MV-4-11 (cell line): ENCODE measurements at regions not wholly inside any gene's neighbourhood (a gene's known extent, or its start where the extent isn't known, plus 50 kb on each side); places are given as distances from the start of the nearest gene placed in this dataset.

ENCODE experiments used
- DNase-seq: peaks from one replicate; lab custom pipeline; 2025; lab: John Stamatoyannopoulos, UW

GRCh38 chr12:114741940-114742339, 58.0 kb upstream of the TBX3 start:
- no peak for DNase-seq

DNA sequence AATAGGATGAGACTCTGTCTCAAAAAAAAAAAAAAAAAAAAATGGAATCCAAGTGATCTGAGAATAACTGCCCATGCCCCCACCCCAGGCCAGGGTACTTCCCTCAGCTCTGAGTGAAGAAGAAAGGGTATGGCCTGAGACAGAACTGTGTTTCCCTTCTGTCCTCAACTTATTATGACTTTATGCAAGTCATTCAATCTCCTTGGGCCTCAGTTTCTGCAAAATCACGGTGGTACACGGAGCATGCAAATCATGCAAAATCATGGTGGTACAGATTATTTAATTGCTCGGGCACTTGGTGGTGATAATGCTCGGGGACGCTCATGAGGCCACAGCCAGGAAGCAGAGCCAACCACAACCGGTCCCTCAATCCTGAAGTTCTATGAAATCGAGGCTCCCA, 56.5 kb upstream of the TBX3 start:
- no peak for DNase-seq

GRCh38 chr12:114738460-114739184, 54.6 kb upstream of the TBX3 start:
- no peak for DNase-seq

GRCh38 chr12:114735680-114736374, 51.9 kb upstream of the TBX3 start:
- DNase-seq, result no peak

DNA sequence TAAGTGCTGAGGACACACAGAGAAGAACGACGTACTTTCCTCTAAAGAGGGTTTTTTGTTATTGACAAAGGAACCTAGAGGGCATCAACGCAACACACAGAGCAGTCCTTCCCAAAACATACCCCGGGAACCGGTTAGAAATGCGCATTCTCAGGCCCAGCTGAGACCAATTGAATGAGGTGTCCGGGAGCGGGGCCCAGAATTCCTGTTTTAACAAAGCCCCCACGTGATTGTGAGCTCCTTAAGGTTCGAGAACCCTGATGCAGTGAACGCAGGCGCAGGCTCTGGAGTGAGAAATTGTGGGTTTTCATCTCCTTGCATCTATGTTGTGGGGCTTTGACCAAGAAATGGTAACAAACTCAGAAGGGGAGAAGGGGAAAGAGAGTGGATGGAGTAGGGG, 51.0 kb upstream of the TBX3 start:
- DNase-seq, result no peak

DNA sequence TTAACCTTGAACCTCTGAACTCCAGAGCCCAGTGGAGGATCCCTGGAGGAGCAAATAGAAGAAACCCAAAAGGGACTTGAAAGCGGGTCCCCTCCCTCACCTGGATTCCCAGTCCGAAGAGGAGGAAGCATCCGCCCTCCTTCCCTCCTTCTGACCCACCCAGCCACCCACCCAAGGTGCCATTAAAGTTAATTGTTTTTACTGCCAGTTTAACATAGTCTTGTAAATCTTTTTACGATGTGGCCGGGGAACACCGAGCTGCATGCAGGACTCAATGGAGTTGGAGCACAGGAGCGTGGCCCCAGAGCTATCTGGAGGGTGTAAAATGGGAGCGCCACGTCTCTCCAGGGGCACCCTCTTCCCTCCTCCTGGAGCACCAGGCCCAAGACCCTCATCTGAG, 49.9 kb upstream of the TBX3 start:
- no peak for DNase-seq
